HAP-1 (cell line): ENCODE measurements at regions not wholly inside any gene's neighbourhood (a gene's known extent, or its start where the extent isn't known, plus 50 kb on each side); places are given as distances from the start of the nearest gene placed in this dataset.

ENCODE experiments used
- DNase-seq, 2 experiments: peaks; one replicate each; pipeline ENCODE4 v3.0.0-alpha.2; 2016 to 2020; ENCODE audit warnings: low spot score in 2 of 2
- H3K27me3 ChIP-seq: fragments of 250-450 bp; sonication (Bioruptor Pico); 2 replicates; pipeline ENCODE4 v1.5.1; 2020; ENCODE audit warnings: low read depth, mild to moderate bottlenecking, moderate library complexity
- H3K36me3 ChIP-seq: fragments of 250-450 bp; sonication (Bioruptor Pico); replicated peaks from 2 replicates; pipeline ENCODE4 v1.5.1; 2020; ENCODE audit warnings: mild to moderate bottlenecking
- H3K4me1 ChIP-seq: fragments of 250-450 bp; sonication (Bioruptor Pico); 2 replicates; pipeline ENCODE4 v1.5.1; 2020; ENCODE audit warnings: mild to moderate bottlenecking
- H3K4me3 ChIP-seq: fragments of 250-450 bp; sonication (Bioruptor Pico); 2 replicates; pipeline ENCODE4 v1.5.1; 2020; ENCODE audit warnings: mild to moderate bottlenecking, moderate library complexity
- H3K9me3 ChIP-seq: fragments of 250-450 bp; sonication (Bioruptor Pico); 2 replicates; pipeline ENCODE4 v1.5.1; 2020; ENCODE audit warnings: mild to moderate bottlenecking, moderate library complexity
- in situ Hi-C: fragments of 300-500 bp; cut with MboI; formaldehyde crosslinking; loops from 3 replicates; pipeline ENCODE4 v1.14.3; 2020; ENCODE audit warnings: low sequenced_read_pairs, inconsistent platforms, mixed read lengths

DNA sequence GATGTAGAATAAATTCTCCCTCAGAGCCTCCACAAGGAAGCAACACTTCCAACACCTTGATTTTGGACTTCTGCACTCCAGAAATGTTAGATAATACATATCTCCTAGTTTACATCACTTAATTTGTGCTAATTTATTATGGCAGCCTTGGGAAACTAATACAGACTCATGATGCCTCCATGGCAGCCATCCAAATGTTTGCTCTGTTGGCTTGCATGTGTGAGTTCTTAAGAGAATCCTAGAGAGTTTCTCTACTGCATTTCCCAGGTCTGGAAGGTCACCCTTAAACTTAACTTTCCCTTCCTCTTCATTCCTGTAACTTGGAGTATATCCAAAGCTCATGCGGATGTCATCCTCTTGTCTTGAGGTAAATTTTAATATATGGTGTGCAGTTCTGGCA lies 956.1 kb downstream of the ADGRL3 start:
- in situ Hi-C loops, result no loop called here
- H3K27me3 ChIP-seq, result no peaks in the 10 kb centered on the region
- H3K9me3 ChIP-seq, result no peaks in the 10 kb centered on the region
- no peaks in the 10 kb centered on the region for H3K36me3 ChIP-seq
- DNase-seq, result no peak
- H3K4me1 ChIP-seq, result no peaks in the 10 kb centered on the region
- no peak overlapping the region for H3K4me3 ChIP-seq

DNA sequence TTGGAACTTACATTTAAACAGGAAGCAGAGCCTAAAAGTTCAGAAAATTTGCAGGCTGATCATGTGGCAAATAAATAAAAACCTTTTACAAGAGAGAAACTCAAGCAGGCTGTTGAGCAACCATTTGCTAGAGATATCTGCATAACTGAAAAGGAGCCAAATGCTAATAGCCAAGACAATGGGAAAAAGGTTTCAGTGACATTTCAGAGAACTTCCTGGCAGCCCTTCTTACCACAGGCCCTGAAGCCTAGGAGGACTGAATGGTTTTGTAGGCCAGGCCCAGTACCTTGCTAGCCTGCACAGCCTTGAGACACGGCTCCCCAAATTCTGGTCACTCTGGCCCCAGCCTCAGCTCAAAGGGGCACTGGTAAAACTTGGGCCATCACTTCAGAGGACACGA lies 945.1 kb downstream of the ADGRL3 start:
- no peaks in the 10 kb centered on the region for H3K4me1 ChIP-seq
- H3K4me3 ChIP-seq, result no peak overlapping the region
- H3K9me3 ChIP-seq, result no peaks in the 10 kb centered on the region
- DNase-seq, result no peak
- in situ Hi-C loops, result no loop called here
- no peaks in the 10 kb centered on the region for H3K27me3 ChIP-seq
- no peaks in the 10 kb centered on the region for H3K36me3 ChIP-seq

DNA sequence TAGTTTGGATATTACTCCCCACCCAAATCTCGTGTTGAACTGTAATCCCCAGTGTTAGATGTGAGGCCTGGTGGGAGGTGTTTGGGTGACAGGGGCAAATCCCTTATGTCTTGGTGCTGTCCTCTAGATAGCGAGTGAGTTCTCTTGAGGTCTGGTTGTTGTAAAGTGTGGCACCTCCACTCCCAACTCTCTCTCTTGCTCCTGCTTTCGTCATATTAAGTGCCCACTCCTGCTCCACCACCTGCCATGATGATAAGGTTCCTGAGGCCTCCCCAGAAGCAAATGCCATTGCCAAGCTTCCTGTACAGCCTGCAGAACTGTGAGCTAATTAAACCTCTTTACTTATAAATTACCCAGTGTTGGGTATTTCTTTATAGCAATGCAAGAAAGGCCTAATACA lies 944.3 kb downstream of the ADGRL3 start:
- in situ Hi-C loops, result no loop called here
- DNase-seq, result no peak
- H3K36me3 ChIP-seq, result no peaks in the 10 kb centered on the region
- no peaks in the 10 kb centered on the region for H3K4me1 ChIP-seq
- no peak overlapping the region for H3K4me3 ChIP-seq
- H3K27me3 ChIP-seq, result no peaks in the 10 kb centered on the region
- no peaks in the 10 kb centered on the region for H3K9me3 ChIP-seq

DNA sequence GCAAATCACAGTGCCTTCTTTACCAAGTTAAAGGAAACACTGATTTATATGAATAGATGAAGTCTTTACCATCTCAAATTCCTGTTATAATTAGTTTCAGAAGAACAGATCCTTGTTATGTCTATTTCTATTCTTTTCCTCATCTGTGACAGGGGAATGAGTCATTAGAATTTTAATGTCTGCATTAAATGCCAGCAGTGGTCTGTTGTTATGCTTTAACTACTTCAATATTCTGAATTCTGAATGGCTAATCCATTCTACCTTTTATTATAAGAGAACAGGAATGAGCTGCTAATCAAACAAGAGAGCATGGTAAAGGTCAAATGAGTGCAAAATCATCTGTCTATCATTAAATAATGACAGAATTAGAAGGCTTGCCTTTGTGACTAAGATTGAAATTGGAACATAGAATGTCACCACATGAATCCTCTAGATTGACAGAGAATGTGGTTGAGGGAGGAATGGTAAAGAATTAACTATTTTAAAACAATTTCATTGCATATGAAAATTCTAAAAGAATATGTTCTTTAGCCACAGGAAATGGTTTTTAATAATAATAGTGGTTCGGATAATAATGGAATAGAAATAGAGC lies 935.5 kb downstream of the ADGRL3 start:
- H3K4me3 ChIP-seq, result no peak overlapping the region
- H3K9me3 ChIP-seq, result no peaks in the 10 kb centered on the region
- in situ Hi-C loops, result no loop called here
- H3K36me3 ChIP-seq, result no peaks in the 10 kb centered on the region
- H3K4me1 ChIP-seq, result peaks cover 12% of the 10 kb centered on the region
- H3K27me3 ChIP-seq, result no peaks in the 10 kb centered on the region
- peak in 1 of 2 experiments; percentile 94 for DNase-seq

DNA sequence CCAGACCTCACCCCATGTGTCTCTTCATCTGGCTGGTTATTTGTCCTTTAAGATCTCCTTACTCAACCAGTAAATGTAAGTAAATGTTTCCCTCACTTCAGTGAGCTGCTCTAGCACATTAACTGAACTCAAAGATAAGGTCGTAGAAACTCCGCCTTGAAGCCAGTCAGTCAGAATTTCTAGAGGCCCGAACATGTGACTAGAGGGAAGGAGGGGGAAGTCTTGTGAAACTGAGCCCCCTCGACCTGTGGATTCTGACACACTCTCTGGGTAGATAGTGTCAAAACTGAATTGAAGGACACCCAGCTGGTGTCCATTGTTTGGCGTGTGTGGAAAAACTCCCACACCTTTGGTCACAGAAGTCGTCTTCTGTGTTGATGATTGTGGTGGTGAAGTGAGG lies 933.9 kb downstream of the ADGRL3 start:
- in situ Hi-C loops, result no loop called here
- no peaks in the 10 kb centered on the region for H3K36me3 ChIP-seq
- DNase-seq, result no peak
- H3K4me1 ChIP-seq, result peaks cover 12% of the 10 kb centered on the region
- H3K4me3 ChIP-seq, result no peak overlapping the region
- no peaks in the 10 kb centered on the region for H3K9me3 ChIP-seq
- no peaks in the 10 kb centered on the region for H3K27me3 ChIP-seq

DNA sequence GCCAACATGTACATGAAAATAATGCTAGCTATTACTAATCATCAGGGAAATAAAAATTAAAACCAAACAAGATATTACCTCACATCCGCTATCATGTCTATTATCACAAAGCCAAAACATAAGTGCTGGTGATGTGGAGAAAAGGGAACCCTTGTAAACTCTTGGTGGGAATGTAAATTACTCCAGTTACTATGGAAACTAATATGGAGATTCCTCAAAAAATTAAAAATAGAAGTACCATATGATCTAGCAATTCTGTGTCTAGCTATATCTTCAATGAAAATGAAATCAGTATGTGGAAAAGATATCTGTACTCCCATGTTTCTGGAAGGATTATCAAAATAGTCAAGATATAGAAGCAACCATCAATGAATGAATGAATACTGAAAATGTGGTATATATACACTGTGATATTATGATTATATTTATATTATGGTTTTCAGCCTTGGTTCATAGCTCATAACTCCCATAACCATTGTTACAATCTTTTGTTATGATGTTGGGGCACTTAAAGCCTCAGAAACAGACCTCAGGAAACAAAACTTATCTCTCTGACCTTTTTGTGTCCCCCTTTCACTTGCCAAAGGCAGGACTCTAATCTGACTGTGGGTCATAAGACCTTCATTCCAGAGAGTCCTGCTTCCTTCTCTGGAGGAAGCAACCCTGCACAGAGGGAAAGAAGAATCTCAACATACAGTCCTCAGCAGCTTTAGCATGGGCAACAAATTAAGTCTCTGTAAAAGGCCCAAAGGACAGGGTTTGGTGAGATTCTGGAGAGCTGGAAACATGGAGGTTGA lies 933.2 kb downstream of the ADGRL3 start:
- Histone ChIP-seq H3K9me3 (no peaks in the 10 kb centered on the region), H3K4me3 (no peak overlapping the region), H3K27me3 (no peaks in the 10 kb centered on the region), H3K36me3 (no peaks in the 10 kb centered on the region), H3K4me1 (peaks cover 14% of the 10 kb centered on the region)
- in situ Hi-C loops, result no loop called here
- DNase-seq, result no peak

DNA sequence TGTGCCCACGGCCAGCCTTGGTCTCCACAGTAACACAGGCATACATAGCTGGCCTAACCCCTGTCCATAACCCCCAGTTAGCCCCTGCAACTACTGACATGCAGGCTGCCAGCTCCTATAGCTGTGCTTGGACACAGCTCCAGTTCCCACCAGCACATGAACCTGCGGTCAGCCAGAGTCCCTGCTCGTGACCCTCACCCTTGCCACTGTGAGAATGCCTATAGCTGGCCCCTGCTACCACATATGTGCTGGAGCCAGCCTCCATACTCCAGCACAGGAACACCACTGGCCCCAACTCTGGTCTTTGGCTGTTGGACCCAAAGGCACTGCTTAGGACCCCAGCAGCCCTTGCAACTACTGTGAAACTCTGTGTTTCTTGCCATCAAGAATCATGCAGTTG lies 930.9 kb downstream of the ADGRL3 start:
- peaks cover 20% of the 10 kb centered on the region for H3K4me1 ChIP-seq
- H3K27me3 ChIP-seq, result no peaks in the 10 kb centered on the region
- H3K9me3 ChIP-seq, result no peaks in the 10 kb centered on the region
- H3K36me3 ChIP-seq, result no peaks in the 10 kb centered on the region
- in situ Hi-C loops, result no loop called here
- no peak for DNase-seq
- no peak overlapping the region for H3K4me3 ChIP-seq

DNA sequence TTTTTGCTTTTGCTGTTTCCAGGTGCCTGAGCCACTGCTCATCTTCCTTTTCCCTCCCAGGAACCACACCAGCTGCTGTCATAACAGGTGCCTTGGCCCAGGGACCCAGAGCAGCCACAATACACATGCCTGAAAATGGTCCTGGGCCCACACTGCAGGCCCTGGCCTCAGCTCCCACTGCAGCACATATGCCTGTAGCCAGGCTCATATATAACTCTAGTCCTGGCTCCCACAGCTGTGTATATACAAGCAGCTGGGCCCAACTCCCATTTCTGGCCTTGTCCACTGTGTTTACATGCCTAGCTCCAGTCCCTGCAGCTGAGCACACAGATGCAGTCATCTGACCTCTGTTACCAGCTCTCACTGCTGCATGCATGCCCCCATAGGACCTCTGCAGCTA lies 930.5 kb downstream of the ADGRL3 start:
- Histone ChIP-seq H3K4me1 (peaks cover 16% of the 10 kb centered on the region), H3K27me3 (no peaks in the 10 kb centered on the region), H3K36me3 (no peaks in the 10 kb centered on the region), H3K4me3 (no peak overlapping the region), H3K9me3 (no peaks in the 10 kb centered on the region)
- DNase-seq, result no peak
- in situ Hi-C loops, result no loop called here

DNA sequence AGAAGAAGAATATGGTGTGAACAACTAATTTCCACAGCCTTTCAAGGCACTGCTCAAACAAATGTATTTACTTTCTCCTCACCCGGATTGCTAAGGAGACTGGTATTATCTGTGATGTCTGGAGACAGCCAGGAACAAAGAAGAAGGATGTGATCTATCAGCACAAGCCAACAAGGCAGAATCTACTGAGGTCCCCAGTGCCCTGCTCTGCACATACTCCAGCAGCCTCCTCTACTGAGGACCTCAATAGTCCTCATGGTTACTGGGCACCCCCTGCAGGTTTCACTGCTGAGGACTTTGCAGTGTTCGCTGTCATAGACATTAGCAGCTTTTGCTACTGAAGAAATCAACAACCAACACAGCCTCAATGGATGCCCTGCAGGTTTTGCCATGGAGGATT lies 930.1 kb downstream of the ADGRL3 start:
- in situ Hi-C loops, result no loop called here
- Histone ChIP-seq H3K36me3 (no peaks in the 10 kb centered on the region), H3K27me3 (no peaks in the 10 kb centered on the region), H3K9me3 (no peaks in the 10 kb centered on the region), H3K4me1 (peaks cover 13% of the 10 kb centered on the region), H3K4me3 (no peak overlapping the region)
- no peak for DNase-seq
